ENCODE measurements at regions not wholly inside any gene's neighbourhood (a gene's known extent, or its start where the extent isn't known, plus 50 kb on each side); places are given as distances from the start of the nearest gene placed in this dataset.
"Not testable (repeated sequence)": the region's sequence is repeated elsewhere in the genome, so short reads cannot be mapped to it uniquely, and the experiment has no call there.

DNA sequence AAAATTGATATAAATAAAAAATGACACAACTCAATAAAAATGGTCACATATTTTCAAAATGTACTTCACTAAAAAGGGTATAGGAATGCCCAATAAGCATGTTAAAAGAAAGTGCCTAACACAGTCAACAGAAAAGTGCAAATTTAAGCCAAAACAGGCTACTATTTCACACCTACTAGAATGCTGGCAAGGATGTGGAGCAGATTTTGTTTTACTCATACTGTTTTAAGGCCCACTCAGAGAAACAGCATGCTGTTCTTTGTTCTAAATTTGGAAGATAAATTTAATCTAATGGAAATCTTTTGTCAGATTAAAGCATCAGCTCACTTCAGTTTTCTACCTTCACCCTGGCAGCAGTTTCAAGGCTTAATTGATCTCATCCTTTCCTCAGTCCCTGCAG lies 576.8 kb upstream of the HS3ST1 start:
- Histone ChIP-seq H3K27me3 (ENCODE audit: insufficient read depth, low read length) (no peaks in the 10 kb centered on the region), H3K9ac (ENCODE audit: low read depth, low read length) (no peak overlapping the region), H3K4me1 (ENCODE audit: insufficient read depth, low read length) (no peaks in the 10 kb centered on the region), H3K27ac (ENCODE audit: low read depth, low read length) (no peak overlapping the region), H3K36me3 (ENCODE audit: insufficient read depth, low read length) (no peaks in the 10 kb centered on the region), H3K4me3 (ENCODE audit: low read length) (no peak overlapping the region), H3K9me3 (ENCODE audit: insufficient read depth, low read depth, low read length) (0 out of 2 replicates have a peak, but pooled peaks cover 3% of the 10 kb centered on the region)

DNA sequence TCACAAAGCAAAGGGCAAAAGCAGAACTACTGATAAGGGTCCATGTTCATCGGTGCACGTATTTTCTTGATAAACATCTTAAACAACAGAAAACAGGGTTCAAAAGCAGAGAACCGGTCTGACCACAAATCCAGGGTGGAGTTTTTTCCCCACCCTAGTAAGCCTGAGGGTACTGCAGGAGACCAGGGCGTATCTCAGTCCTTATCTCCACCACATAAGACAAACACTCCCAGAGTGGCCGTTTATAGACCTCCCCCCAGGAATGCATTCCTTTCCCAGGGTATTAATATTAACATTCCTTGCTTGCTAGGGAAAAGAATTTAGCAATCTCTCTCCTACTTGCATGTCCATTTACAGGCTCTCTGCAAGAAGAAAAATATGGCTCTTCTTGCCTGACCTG lies 567.9 kb upstream of the HS3ST1 start:
- H3K4me3 ChIP-seq (ENCODE audit: low read length); H3K9ac ChIP-seq (ENCODE audit: low read depth, low read length); H3K4me1 ChIP-seq (ENCODE audit: insufficient read depth, low read length); H3K27me3 ChIP-seq (ENCODE audit: insufficient read depth, low read length); H3K36me3 ChIP-seq (ENCODE audit: insufficient read depth, low read length); H3K27ac ChIP-seq (ENCODE audit: low read depth, low read length): not testable (repeated sequence)
- H3K9me3 ChIP-seq (ENCODE audit: insufficient read depth, low read depth, low read length), result peaks cover 48% of the 10 kb centered on the region
- WGBS, result 96% methylated on average over 5 of the region's 5 CpGs

- 93% methylated on average over 2 of the region's 3 CpGs for WGBS
These were observed 548.1 kb upstream of the HS3ST1 start for GRCh38 chr4:11976726-11977263.

DNA sequence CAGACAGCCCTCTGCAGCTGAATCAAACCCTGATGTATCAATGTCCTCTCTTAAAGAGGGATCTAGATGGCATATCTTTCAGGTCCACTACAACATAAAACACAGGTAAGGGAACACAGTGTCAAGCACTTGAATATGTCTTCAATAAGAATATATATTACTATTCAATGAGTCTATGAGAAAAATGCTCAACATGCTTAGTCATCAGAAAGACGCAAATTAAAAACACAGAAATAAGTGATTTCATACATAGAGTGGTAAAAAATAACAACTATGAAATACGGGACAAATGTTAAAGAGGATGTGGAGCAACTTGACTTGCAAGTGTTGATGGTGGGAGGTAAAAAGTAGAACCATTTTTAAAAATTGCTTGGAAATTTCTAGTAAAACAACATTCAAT lies 544.6 kb upstream of the HS3ST1 start:
- Histone ChIP-seq H3K27ac (ENCODE audit: low read depth, low read length) (no peak overlapping the region), H3K4me3 (ENCODE audit: low read length) (no peak overlapping the region), H3K9ac (ENCODE audit: low read depth, low read length) (no peak overlapping the region), H3K9me3 (ENCODE audit: insufficient read depth, low read depth, low read length) (no peaks in the 10 kb centered on the region), H3K36me3 (ENCODE audit: insufficient read depth, low read length) (no peaks in the 10 kb centered on the region), H3K27me3 (ENCODE audit: insufficient read depth, low read length) (no peaks in the 10 kb centered on the region), H3K4me1 (ENCODE audit: insufficient read depth, low read length) (peaks cover 21% of the 10 kb centered on the region)
- WGBS, result 100% methylated on average over 1 of the region's 2 CpGs

More at GRCh38 chr4:11976726-11977263, 548.1 kb upstream of the HS3ST1 start:
- Histone ChIP-seq H3K4me3 (ENCODE audit: low read length) (no peak overlapping the region), H3K27me3 (ENCODE audit: insufficient read depth, low read length) (no peaks in the 10 kb centered on the region), H3K9ac (ENCODE audit: low read depth, low read length) (no peak overlapping the region), H3K27ac (ENCODE audit: low read depth, low read length) (no peak overlapping the region), H3K9me3 (ENCODE audit: insufficient read depth, low read depth, low read length) (no peaks in the 10 kb centered on the region), H3K36me3 (ENCODE audit: insufficient read depth, low read length) (no peaks in the 10 kb centered on the region), H3K4me1 (ENCODE audit: insufficient read depth, low read length) (peaks cover 47% of the 10 kb centered on the region)

DNA sequence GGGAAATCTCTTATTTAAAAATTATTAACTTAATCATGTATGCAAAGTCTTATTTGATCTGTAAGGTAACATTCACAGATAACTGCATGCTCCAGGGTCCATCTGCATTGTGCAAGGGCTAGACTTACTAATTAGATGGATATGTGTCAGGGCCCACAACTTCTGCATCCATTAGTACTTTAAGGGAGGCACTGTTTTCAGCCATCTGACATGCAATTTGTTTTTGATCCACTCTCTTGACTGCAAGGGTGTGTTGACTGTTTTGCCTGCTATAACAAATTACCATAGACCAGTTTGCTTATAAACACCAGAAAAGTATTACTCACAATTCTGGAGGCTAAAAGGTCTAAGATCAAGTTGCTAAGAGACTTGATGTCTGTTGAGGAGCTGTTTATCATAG lies 542.1 kb upstream of the HS3ST1 start:
- Histone ChIP-seq H3K4me3 (ENCODE audit: low read length) (no peak overlapping the region), H3K27me3 (ENCODE audit: insufficient read depth, low read length) (no peaks in the 10 kb centered on the region), H3K4me1 (ENCODE audit: insufficient read depth, low read length) (no peaks in the 10 kb centered on the region), H3K9ac (ENCODE audit: low read depth, low read length) (no peak overlapping the region), H3K9me3 (ENCODE audit: insufficient read depth, low read depth, low read length) (no peaks in the 10 kb centered on the region), H3K36me3 (ENCODE audit: insufficient read depth, low read length) (no peaks in the 10 kb centered on the region), H3K27ac (ENCODE audit: low read depth, low read length) (no peak overlapping the region)

DNA sequence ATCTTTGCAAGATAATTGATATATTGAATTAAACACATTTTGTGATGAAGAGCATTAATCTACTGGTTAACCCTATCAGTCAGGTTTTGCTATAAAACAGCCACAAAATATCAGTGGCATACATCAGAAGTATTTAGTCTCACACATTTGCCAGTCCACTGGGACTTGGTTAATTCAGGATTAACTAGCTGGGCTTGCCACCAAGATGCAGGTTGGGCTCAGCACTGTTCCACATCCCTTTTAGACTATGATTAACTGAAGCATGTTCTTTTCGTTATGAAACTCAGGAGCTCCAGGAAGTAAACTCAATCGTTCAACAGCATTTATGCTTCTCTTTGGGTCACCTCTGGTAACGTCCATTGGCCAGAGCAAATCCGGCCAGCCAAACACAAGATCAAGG lies 538.1 kb upstream of the HS3ST1 start:
- no peaks in the 10 kb centered on the region for H3K36me3 ChIP-seq (ENCODE audit: insufficient read depth, low read length)
- 94% methylated on average over 4 of the region's 4 CpGs for whole genome bisulfite sequencing
- no peaks in the 10 kb centered on the region for H3K9me3 ChIP-seq (ENCODE audit: insufficient read depth, low read depth, low read length)
- H3K4me1 ChIP-seq (ENCODE audit: insufficient read depth, low read length), result no peaks in the 10 kb centered on the region
- H3K9ac ChIP-seq (ENCODE audit: low read depth, low read length), result no peak overlapping the region
- no peak overlapping the region for H3K27ac ChIP-seq (ENCODE audit: low read depth, low read length)
- no peak overlapping the region for H3K4me3 ChIP-seq (ENCODE audit: low read length)
- H3K27me3 ChIP-seq (ENCODE audit: insufficient read depth, low read length), result no peaks in the 10 kb centered on the region

DNA sequence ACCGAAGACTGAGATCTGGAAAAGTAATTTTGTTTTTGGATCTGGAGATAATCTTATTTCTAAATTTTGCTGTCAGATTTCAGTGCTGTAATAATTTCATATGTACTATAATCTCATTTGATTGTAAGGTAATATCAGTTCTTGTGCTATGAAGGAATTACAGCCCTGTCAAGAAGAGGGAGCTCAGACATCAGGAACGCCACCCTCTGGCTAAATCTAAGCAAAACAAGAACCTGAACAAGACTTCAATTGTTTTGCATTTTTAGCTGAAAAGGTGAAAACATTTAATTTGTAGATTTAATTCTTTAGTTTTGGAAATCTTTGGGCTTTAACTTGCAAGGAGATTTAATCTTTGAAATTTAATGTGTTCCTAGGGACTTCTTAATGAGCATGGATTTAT lies 525.4 kb upstream of the HS3ST1 start:
- H3K9me3 ChIP-seq (ENCODE audit: insufficient read depth, low read depth, low read length), result no peaks in the 10 kb centered on the region
- no peaks in the 10 kb centered on the region for H3K36me3 ChIP-seq (ENCODE audit: insufficient read depth, low read length)
- H3K4me1 ChIP-seq (ENCODE audit: insufficient read depth, low read length), result no peaks in the 10 kb centered on the region
- H3K27ac ChIP-seq (ENCODE audit: low read depth, low read length), result no peak overlapping the region
- WGBS, result 25% methylated on average over 1 of the region's 2 CpGs
- H3K9ac ChIP-seq (ENCODE audit: low read depth, low read length), result no peak overlapping the region
- H3K27me3 ChIP-seq (ENCODE audit: insufficient read depth, low read length), result no peaks in the 10 kb centered on the region
- no peak overlapping the region for H3K4me3 ChIP-seq (ENCODE audit: low read length)

DNA sequence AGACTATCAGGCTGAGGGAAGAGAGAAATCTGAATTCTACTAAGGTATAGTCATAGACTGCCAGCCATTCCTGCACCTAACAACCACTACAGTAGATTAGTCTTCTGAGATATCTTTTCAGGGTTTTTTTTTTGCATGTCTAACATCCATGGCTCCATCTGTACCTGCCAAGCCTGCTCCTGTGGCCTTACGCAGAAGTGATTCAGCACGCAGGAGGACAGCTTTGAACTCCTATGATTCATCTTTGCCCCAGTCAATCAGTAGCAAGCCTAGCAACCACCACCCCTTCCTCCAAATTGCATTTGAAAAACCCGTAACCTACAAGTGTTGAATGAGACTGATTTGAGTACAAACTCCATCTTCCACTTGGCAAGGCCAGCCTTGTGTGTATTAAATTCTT lies 520.7 kb upstream of the HS3ST1 start:
- no peaks in the 10 kb centered on the region for H3K27me3 ChIP-seq (ENCODE audit: insufficient read depth, low read length)
- H3K4me1 ChIP-seq (ENCODE audit: insufficient read depth, low read length), result no peaks in the 10 kb centered on the region
- H3K9ac ChIP-seq (ENCODE audit: low read depth, low read length), result no peak overlapping the region
- H3K27ac ChIP-seq (ENCODE audit: low read depth, low read length), result no peak overlapping the region
- 95% methylated on average over 3 of the region's 3 CpGs for WGBS
- H3K4me3 ChIP-seq (ENCODE audit: low read length), result no peak overlapping the region
- H3K36me3 ChIP-seq (ENCODE audit: insufficient read depth, low read length), result no peaks in the 10 kb centered on the region
- no peaks in the 10 kb centered on the region for H3K9me3 ChIP-seq (ENCODE audit: insufficient read depth, low read depth, low read length)

DNA sequence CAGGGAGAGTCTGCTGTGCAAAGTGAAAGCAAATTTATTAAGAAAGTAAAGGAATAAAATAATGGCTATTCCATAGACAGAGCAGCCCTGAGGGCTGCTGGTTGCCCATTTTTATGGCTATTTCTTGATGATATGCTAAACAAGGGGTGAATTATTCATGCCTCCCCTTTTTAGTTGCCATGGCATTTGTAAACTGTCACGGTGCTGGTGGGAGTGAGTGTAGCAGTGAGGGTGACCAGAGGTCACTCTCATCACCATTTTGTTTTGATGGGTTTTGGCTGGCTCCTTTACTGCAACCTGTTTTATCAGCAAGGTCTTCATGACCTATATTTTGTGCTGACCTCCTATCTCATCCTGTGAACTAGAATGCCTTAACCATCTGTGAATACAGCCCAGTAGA lies 518.9 kb upstream of the HS3ST1 start:
- H3K9ac ChIP-seq (ENCODE audit: low read depth, low read length); H3K27me3 ChIP-seq (ENCODE audit: insufficient read depth, low read length); H3K4me1 ChIP-seq (ENCODE audit: insufficient read depth, low read length); H3K4me3 ChIP-seq (ENCODE audit: low read length); H3K36me3 ChIP-seq (ENCODE audit: insufficient read depth, low read length); H3K9me3 ChIP-seq (ENCODE audit: insufficient read depth, low read depth, low read length); H3K27ac ChIP-seq (ENCODE audit: low read depth, low read length): not testable (repeated sequence)
- 77% methylated on average over 1 of the region's 1 CpG for WGBS

DNA sequence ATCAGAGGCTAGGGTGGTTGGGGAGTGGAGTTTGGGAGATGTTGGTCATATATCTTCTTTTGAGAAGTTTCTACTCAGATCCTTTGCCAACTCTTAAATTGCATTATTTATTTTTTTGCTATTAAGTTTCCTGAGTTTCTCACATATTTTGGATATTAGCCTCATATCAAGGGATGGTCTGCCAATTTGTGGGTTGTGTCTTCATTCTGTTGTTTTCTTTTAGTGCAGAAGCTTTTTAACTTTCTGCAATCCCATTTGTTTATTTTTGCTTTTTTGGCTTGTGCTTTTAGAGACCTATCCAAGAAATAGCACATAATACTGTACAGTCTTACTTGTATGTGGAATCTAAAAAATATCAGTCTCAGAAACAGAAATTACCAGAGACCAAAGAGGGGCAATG lies 509.2 kb upstream of the HS3ST1 start:
- no peak overlapping the region for H3K27ac ChIP-seq (ENCODE audit: low read depth, low read length)
- peaks cover 3% of the 10 kb centered on the region; the same call in 1 of the 2 replicates for H3K9me3 ChIP-seq (ENCODE audit: insufficient read depth, low read depth, low read length)
- H3K36me3 ChIP-seq (ENCODE audit: insufficient read depth, low read length), result no peaks in the 10 kb centered on the region
- no peak overlapping the region for H3K4me3 ChIP-seq (ENCODE audit: low read length)
- no peaks in the 10 kb centered on the region for H3K4me1 ChIP-seq (ENCODE audit: insufficient read depth, low read length)
- no peaks in the 10 kb centered on the region for H3K27me3 ChIP-seq (ENCODE audit: insufficient read depth, low read length)
- H3K9ac ChIP-seq (ENCODE audit: low read depth, low read length), result no peak overlapping the region

DNA sequence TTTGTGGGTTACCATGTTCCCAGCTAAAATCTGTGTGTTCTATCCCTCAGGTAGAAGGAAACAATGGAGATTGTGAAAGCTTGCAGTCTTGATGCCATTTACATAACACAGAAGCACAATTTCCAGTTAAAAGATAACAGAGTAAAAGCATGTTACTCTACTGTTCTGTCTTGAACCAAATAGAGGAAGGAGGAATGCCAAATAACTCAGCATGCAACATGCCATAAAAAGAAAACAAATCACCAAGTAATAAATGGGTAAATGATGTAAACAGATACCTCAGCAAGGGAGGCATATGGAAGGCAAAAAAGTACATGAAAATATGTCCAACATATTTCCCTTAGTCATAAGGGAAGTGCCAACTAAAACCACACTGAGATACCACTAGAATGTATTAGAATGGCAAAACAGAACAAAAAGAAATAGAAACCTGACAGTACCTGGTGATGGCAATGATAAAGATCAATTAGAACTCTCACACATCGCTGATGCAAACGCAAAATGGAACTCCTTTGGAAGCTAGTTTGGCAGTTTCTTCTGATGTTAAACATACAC lies 502.6 kb upstream of the HS3ST1 start:
- H3K4me1 ChIP-seq (ENCODE audit: insufficient read depth, low read length), result no peaks in the 10 kb centered on the region; the same call in 1 of the 2 replicates
- no peaks in the 10 kb centered on the region for H3K27me3 ChIP-seq (ENCODE audit: insufficient read depth, low read length)
- H3K9ac ChIP-seq (ENCODE audit: low read depth, low read length), result no peak overlapping the region
- peaks cover 3% of the 10 kb centered on the region; the same call in 1 of the 2 replicates for H3K9me3 ChIP-seq (ENCODE audit: insufficient read depth, low read depth, low read length)
- WGBS, result 100% methylated on average over 2 of the region's 2 CpGs
- H3K4me3 ChIP-seq (ENCODE audit: low read length), result no peak overlapping the region
- H3K36me3 ChIP-seq (ENCODE audit: insufficient read depth, low read length), result no peaks in the 10 kb centered on the region
- no peak overlapping the region for H3K27ac ChIP-seq (ENCODE audit: low read depth, low read length)

GRCh38 chr4:11929080-11929479 lies 500.4 kb upstream of the HS3ST1 start:
- no peaks in the 10 kb centered on the region for H3K36me3 ChIP-seq (ENCODE audit: insufficient read depth, low read length)
- no peak overlapping the region for H3K9ac ChIP-seq (ENCODE audit: low read depth, low read length)
- H3K27ac ChIP-seq (ENCODE audit: low read depth, low read length), result no peak overlapping the region
- no peaks in the 10 kb centered on the region; the same call in 1 of the 2 replicates for H3K4me1 ChIP-seq (ENCODE audit: insufficient read depth, low read length)
- WGBS, result 92% methylated on average over 1 of the region's 1 CpG
- H3K27me3 ChIP-seq (ENCODE audit: insufficient read depth, low read length), result no peaks in the 10 kb centered on the region
- H3K9me3 ChIP-seq (ENCODE audit: insufficient read depth, low read depth, low read length), result peaks cover 3% of the 10 kb centered on the region; the same call in 1 of the 2 replicates
- H3K4me3 ChIP-seq (ENCODE audit: low read length), result no peak overlapping the region
